Sigmoid colon (tissue), 3 donors: ENCODE measurements at regions not wholly inside any gene's neighbourhood (a gene's known extent, or its start where the extent isn't known, plus 50 kb on each side); places are given as distances from the start of the nearest gene placed in this dataset.

Experiments used
- CTCF ChIP-seq, 4 experiments: fragments of 450-650 bp in 3 of 4; fragments of 200-600 bp in 1 of 4; IDR thresholded peaks; one replicate each; pipeline ENCODE4 v1.5.1; 2016 to 2019; ENCODE audit warnings: antibody characterized with exemption in 4 of 4, mild to moderate bottlenecking in 3 of 4, moderate library complexity in 2 of 4
- POLR2A ChIP-seq, 2 donors: fragments of 450-650 bp; IDR thresholded peaks; one replicate each; pipeline ENCODE4 v1.6.1; 2016; ENCODE audit warnings: antibody characterized with exemption in 2 of 2, mild to moderate bottlenecking in 2 of 2, moderate library complexity in 2 of 2

- TF ChIP-seq CTCF (IDR thresholded peaks at IDR 0.05) = no peak
- TF ChIP-seq POLR2A (IDR thresholded peaks at IDR 0.05) = no peak
These were observed 66.5 kb upstream of the PPP2R2D start for GRCh38 chr10:131834152-131834810.
